ENCODE measurements at regions not wholly inside any gene's neighbourhood (a gene's known extent, or its start where the extent isn't known, plus 50 kb on each side); places are given as distances from the start of the nearest gene placed in this dataset.

DNA sequence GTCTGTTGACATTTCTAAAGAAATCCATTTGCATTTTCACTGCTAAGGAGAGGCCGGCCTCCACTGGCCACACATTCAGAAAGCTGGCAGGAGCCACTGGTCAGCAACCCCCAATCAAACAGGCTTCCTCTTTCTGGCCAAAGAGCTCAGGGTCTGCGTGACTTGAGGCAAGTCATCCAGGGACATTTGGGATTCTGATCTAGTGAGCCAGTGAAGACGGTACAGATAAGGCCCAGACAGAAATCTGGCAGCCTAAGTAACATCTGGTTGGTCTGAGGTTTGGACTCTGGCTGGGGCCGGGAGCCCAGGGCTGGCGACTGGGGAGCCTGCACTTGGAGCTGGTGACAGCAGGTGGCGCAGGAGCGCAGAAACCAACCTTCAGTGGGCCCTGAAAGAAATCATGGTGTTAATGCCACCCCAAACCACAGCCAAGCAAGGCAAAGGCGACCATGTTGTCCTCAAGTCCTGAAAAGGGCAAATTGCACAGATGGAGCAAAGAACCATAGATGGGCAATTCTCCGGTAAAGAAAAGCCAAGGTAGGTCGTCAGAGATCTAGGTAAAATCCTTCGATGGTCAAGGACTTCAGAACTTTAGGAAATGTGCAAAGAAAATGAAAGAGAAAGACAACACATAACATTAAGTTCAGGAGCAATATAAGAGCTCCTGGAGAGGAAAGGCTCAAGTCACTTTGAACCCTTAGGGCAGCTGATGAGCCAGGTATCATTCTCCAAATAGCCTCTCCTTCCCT is 99.4 kb upstream of the BLID start:
- H2AK5ac ChIP-seq (ENCODE audit: low read depth, low read length): no peak overlapping the region
- H3K23ac ChIP-seq (ENCODE audit: insufficient read length): no peak overlapping the region
- ChIA-PET POLR2A (ENCODE audit: partially characterized antibody) (interaction anchor here (1.4 kb wide), 1 partner anchor 14 kb away, joined by 4 read pairs; no protein-coding TSS in a partner anchor), CTCF (ENCODE audit: partially characterized antibody) (interaction anchor here (0.6 to 7.6 kb wide), 29 partner anchors 9 to 567 kb away, joined by 3 to 61 read pairs (median 4); no protein-coding TSS in a partner anchor)
- H3K9me3 ChIP-seq (ENCODE audit: insufficient read depth in 2 of 2, low read depth in 1 of 2, low read length in 1 of 2): no peaks in the 10 kb centered on the region
- peak overlapping the region; percentile 64; the same call in 1 of the 2 replicates for H4K8ac ChIP-seq (ENCODE audit: extremely low read depth, insufficient read depth, low read length)
- no peak overlapping the region for H3K14ac ChIP-seq (ENCODE audit: insufficient read length)
- H3K27ac ChIP-seq (ENCODE audit: low read depth, low read length): no peak overlapping the region
- H3K4me1 ChIP-seq (replicated peaks in 1 of 4; ENCODE audit: control insufficient read depth in 3 of 4, insufficient read depth in 4 of 4, low read length in 3 of 4): peaks cover 0 to 6% (median 3%) of the 10 kb centered on the region in 4 experiments; a peak in 3 of 7 replicates
- no peaks in the 10 kb centered on the region for H3K36me3 ChIP-seq (ENCODE audit: control insufficient read depth in 2 of 4, insufficient read depth in 4 of 4, low read length in 3 of 4)
- 37% methylated on average over 11 of the region's 11 CpGs; no CpG with 5 or more reads in 1 of the 2 experiments for WGBS, 2 experiments (ENCODE audit: extremely low coverage in 1 of 2, insufficient coverage in 1 of 2, insufficient read length in 1 of 2, insufficient replicate concordance in 2 of 2, low coverage in 1 of 2, low lambda C conversion rate in 2 of 2, missing lambda C conversion rate in 1 of 2)
- peak overlapping the region; percentile 71 for H4K91ac ChIP-seq (replicated peaks; ENCODE audit: insufficient read length, low read length)
- H2BK15ac ChIP-seq (ENCODE audit: low read length): no peak overlapping the region
- no peak overlapping the region; the same call in 1 of the 2 replicates for H2BK5ac ChIP-seq (ENCODE audit: low read depth, low read length)
- no peaks in the 10 kb centered on the region for H3K23me2 ChIP-seq (ENCODE audit: low read depth, low read length)
- no peak overlapping the region; a peak in 1 of 7 replicates for H3K9ac ChIP-seq (replicated peaks in 1 of 4; ENCODE audit: extremely low read depth in 1 of 4, low read depth in 3 of 4, low read length in 3 of 4)
- no peak overlapping the region for H2BK12ac ChIP-seq (ENCODE audit: low read depth, low read length)
- DNase-seq (ENCODE audit: low read depth in 1 of 2, low spot score in 2 of 2): peak; percentile 68 to 89
- H3K79me1 ChIP-seq (ENCODE audit: low read depth, low read length): no peaks in the 10 kb centered on the region
- no peak overlapping the region for H4K5ac ChIP-seq (ENCODE audit: insufficient read length, low read depth, low read length)
- no peaks in the 10 kb centered on the region for H3K79me2 ChIP-seq (ENCODE audit: control insufficient read depth in 1 of 2, insufficient read depth in 2 of 2, low read length in 2 of 2)
- H2BK20ac ChIP-seq (ENCODE audit: low read length): peak overlapping the region; percentile 23; the same call in 1 of the 2 replicates
- H3K4me2 ChIP-seq (ENCODE audit: insufficient read depth in 1 of 2, low read depth in 2 of 2, low read length in 2 of 2): peak overlapping the region; percentile 15 to 45; a peak in 3 of 4 replicates
- H4K20me1 ChIP-seq (replicated peaks in 1 of 2; ENCODE audit: control insufficient read depth in 1 of 2, insufficient read depth in 2 of 2, low read length in 2 of 2): no peaks in the 10 kb centered on the region
- FAIRE-seq: peak; percentile 82
- no peak overlapping the region for H2BK120ac ChIP-seq (replicated peaks; ENCODE audit: low read depth, low read length)
- H3K18ac ChIP-seq (ENCODE audit: extremely low read depth, low read length): no peak overlapping the region
- H3K4ac ChIP-seq (replicated peaks; ENCODE audit: insufficient read length, low read depth, low read length): no peak overlapping the region
- H3K4me3 ChIP-seq (ENCODE audit: extremely low read depth in 1 of 4, insufficient read depth in 2 of 4, low read depth in 3 of 4, low read length in 4 of 4): no peak overlapping the region
- H3K27me3 ChIP-seq (replicated peaks in 1 of 4; ENCODE audit: control insufficient read depth in 3 of 4, extremely low read depth in 1 of 4, insufficient read depth in 3 of 4, low read length in 3 of 4): no peaks in the 10 kb centered on the region
- H2AFZ ChIP-seq (ENCODE audit: low read length): peak overlapping the region; percentile 99
- no peak overlapping the region for H3K56ac ChIP-seq (replicated peaks; ENCODE audit: insufficient read length, low read depth, low read length)
- TF ChIP-seq RNF2 (IDR thresholded peaks at IDR 0.05; ENCODE audit: borderline replicate concordance, low read depth, low read length, missing control alignments, poor library complexity, severe bottlenecking): no peak
- TF ChIP-seq KDM4A (IDR thresholded peaks at IDR 0.05; ENCODE audit: low read depth, low read length, severe bottlenecking): no peak
- TF ChIP-seq, protein P1, sequence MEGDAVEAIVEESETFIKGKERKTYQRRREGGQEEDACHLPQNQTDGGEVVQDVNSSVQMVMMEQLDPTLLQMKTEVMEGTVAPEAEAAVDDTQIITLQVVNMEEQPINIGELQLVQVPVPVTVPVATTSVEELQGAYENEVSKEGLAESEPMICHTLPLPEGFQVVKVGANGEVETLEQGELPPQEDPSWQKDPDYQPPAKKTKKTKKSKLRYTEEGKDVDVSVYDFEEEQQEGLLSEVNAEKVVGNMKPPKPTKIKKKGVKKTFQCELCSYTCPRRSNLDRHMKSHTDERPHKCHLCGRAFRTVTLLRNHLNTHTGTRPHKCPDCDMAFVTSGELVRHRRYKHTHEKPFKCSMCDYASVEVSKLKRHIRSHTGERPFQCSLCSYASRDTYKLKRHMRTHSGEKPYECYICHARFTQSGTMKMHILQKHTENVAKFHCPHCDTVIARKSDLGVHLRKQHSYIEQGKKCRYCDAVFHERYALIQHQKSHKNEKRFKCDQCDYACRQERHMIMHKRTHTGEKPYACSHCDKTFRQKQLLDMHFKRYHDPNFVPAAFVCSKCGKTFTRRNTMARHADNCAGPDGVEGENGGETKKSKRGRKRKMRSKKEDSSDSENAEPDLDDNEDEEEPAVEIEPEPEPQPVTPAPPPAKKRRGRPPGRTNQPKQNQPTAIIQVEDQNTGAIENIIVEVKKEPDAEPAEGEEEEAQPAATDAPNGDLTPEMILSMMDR (IDR thresholded peaks at IDR 0.05; ENCODE audit: control extremely low read depth in 1 of 3, insufficient read depth in 1 of 3, low read depth in 1 of 3, low read length in 3 of 3): peak; percentile 84 to 94 (median 88)
- TF ChIP-seq SUZ12 (IDR thresholded peaks at IDR 0.05; ENCODE audit: low read length): no peak
- TF ChIP-seq RAD21 (IDR thresholded peaks at IDR 0.05 in 1 of 2, conservative IDR thresholded peaks at IDR 0.05 in 1 of 2; ENCODE audit: low read depth in 2 of 2, low read length in 2 of 2): peak; percentile 86 to 92
- TF ChIP-seq, protein P2, sequence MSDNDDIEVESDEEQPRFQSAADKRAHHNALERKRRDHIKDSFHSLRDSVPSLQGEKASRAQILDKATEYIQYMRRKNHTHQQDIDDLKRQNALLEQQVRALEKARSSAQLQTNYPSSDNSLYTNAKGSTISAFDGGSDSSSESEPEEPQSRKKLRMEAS (IDR thresholded peaks at IDR 0.05): 0 out of 2 replicates have a peak, but pooled peaks have one; percentile 14
- TF ChIP-seq SP2 (IDR thresholded peaks at IDR 0.05; ENCODE audit: low read length): no peak
- no peak for TF ChIP-seq POLR2AphosphoS5 (IDR thresholded peaks at IDR 0.05; ENCODE audit: low read depth, low read length)

All from H1 (cell line).